Naive thymus-derived CD4-positive, alpha-beta T cell (primary cell): ENCODE measurements at regions not wholly inside any gene's neighbourhood (a gene's known extent, or its start where the extent isn't known, plus 50 kb on each side); places are given as distances from the start of the nearest gene placed in this dataset.

Experiments used
- ATAC-seq: fragments of 150-1000 bp; cut with Tn5 transposase; 2 replicates; pipeline ENCODE4 v1.10.0; 2021; ENCODE audit warnings: mild to moderate bottlenecking, moderate library complexity
- CTCF ChIA-PET: fragments of 350-600 bp; sonication (Branson Sonifier 250); formaldehyde crosslinking; loops from one replicate; lab custom pipeline; 2021; ENCODE audit warnings: antibody characterized with exemption; lab: Charles Lee
- POLR2A ChIA-PET: fragments of 350-600 bp; sonication (Branson Sonifier 250); formaldehyde crosslinking; loops from one replicate; lab custom pipeline; 2021; ENCODE audit warnings: antibody characterized with exemption, inconsistent platforms; lab: Charles Lee
- DNase-seq, 9 donors: peaks; one replicate each; pipeline versions ENCODE4 v3.0.0 to v3.0.0-alpha.2; 2020 to 2022; ENCODE audit warnings: mixed read lengths in 1 of 9
- H3K27ac ChIP-seq: one replicate; pipeline ENCODE4 v1.7.0; 2013; ENCODE audit warnings: mild to moderate bottlenecking, low read depth, low read length, moderate library complexity
- H3K27me3 ChIP-seq, 2 donors: one replicate each; pipeline ENCODE4 v1.7.0; 2013; ENCODE audit warnings: low read length in 2 of 2, mild to moderate bottlenecking in 2 of 2, moderate library complexity in 2 of 2; ENCODE audit not compliant: control insufficient read depth in 2 of 2, insufficient read depth in 2 of 2
- H3K36me3 ChIP-seq, 3 experiments: 1 replicate in 2 of 3; 2 replicates in 1 of 3; pipeline ENCODE4 v1.7.0; 2013; ENCODE audit warnings: low read length in 3 of 3, mild to moderate bottlenecking in 3 of 3, moderate library complexity in 1 of 3; ENCODE audit not compliant: insufficient read depth in 3 of 3, control insufficient read depth in 2 of 3
- H3K4me1 ChIP-seq, 2 donors: one replicate each; pipeline ENCODE4 v1.7.0; 2013; ENCODE audit warnings: low read length in 2 of 2, mild to moderate bottlenecking in 2 of 2, moderate library complexity in 1 of 2; ENCODE audit not compliant: control insufficient read depth in 2 of 2, insufficient read depth in 2 of 2
- H3K4me3 ChIP-seq: 2 replicates; pipeline ENCODE4 v1.7.0; 2013; ENCODE audit warnings: mild to moderate bottlenecking, low read length
- H3K9me3 ChIP-seq, 3 experiments: 1 replicate in 2 of 3; 2 replicates in 1 of 3; pipeline ENCODE4 v1.7.0; 2013; ENCODE audit warnings: low read length in 3 of 3; ENCODE audit not compliant: control insufficient read depth in 2 of 3
- H3K27ac Mint-ChIP-seq, 9 donors: one replicate each; pipeline ENCODE4 v1.8.0; 2020 to 2022; ENCODE audit warnings: mixed read lengths in 9 of 9, mild to moderate bottlenecking in 8 of 9, moderate library complexity in 5 of 9, inconsistent platforms in 2 of 9
- H3K27me3 Mint-ChIP-seq, 5 donors: one replicate each; pipeline ENCODE4 v1.8.0; 2021 to 2022; ENCODE audit warnings: mixed read lengths in 5 of 5, mild to moderate bottlenecking in 1 of 5
- H3K36me3 Mint-ChIP-seq, 5 donors: one replicate each; pipeline ENCODE4 v1.8.0; 2020 to 2022; ENCODE audit warnings: mixed read lengths in 5 of 5, mild to moderate bottlenecking in 3 of 5, inconsistent platforms in 1 of 5
- H3K4me1 Mint-ChIP-seq, 7 donors: one replicate each; pipeline ENCODE4 v1.8.0; 2020 to 2022; ENCODE audit warnings: mixed read lengths in 7 of 7, mild to moderate bottlenecking in 3 of 7, inconsistent platforms in 1 of 7
- H3K4me3 Mint-ChIP-seq, 10 donors: one replicate each; pipeline ENCODE4 v1.8.0; 2020 to 2022; ENCODE audit warnings: mild to moderate bottlenecking in 10 of 10, mixed read lengths in 10 of 10, moderate library complexity in 6 of 10, inconsistent platforms in 2 of 10
- H3K9me3 Mint-ChIP-seq, 11 donors: one replicate each; pipeline ENCODE4 v1.8.0; 2020 to 2022; ENCODE audit warnings: mixed read lengths in 11 of 11, mild to moderate bottlenecking in 4 of 11, inconsistent platforms in 1 of 11, moderate library complexity in 1 of 11
- intact Hi-C, 2 donors: fragments of 100-400 bp; cut with micrococcal nuclease; formaldehyde crosslinking; loops; one replicate each; pipeline ENCODE4 v1.15.1; 2023

DNA sequence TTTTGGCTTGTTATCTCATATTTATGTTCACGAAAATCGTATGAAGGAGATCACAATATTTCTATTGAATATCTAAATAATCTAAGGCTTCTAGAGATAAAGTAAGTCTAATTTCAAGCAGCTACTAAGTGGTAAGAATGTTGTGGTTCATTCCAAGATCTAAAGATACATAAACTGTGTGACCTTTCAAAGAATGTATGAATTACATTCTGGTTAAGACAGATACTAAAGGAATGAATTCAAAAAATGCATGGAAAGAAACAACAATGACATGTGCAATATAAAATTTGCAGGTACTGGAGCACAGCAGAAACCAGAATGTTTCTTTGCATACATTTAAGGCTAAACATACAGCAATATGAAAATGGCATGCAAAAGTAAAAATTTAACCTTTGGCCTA is 1214.6 kb downstream of the CDH8 start:
- no peak overlapping the region for H3K4me3 Mint-ChIP-seq
- H3K4me3 ChIP-seq, result no peak overlapping the region
- no peaks in the 10 kb centered on the region for H3K36me3 Mint-ChIP-seq
- peaks cover 0 to 6% (median 0%) of the 10 kb centered on the region in 3 experiments for H3K9me3 ChIP-seq
- CTCF ChIA-PET, result no interaction called here
- no peaks in the 10 kb centered on the region for H3K4me1 ChIP-seq
- no peak overlapping the region for H3K27ac Mint-ChIP-seq
- H3K9me3 Mint-ChIP-seq, result peaks cover 0 to 28% (median 8%) of the 10 kb centered on the region in 11 donors
- DNase-seq (no peak), ATAC-seq (no peak)
- no peaks in the 10 kb centered on the region for H3K27me3 ChIP-seq
- no peaks in the 10 kb centered on the region for H3K27me3 Mint-ChIP-seq
- no peaks in the 10 kb centered on the region for H3K4me1 Mint-ChIP-seq
- intact Hi-C loops, result no loop called here
- no peak overlapping the region for H3K27ac ChIP-seq
- no peaks in the 10 kb centered on the region for H3K36me3 ChIP-seq
- POLR2A ChIA-PET, result no interaction called here

DNA sequence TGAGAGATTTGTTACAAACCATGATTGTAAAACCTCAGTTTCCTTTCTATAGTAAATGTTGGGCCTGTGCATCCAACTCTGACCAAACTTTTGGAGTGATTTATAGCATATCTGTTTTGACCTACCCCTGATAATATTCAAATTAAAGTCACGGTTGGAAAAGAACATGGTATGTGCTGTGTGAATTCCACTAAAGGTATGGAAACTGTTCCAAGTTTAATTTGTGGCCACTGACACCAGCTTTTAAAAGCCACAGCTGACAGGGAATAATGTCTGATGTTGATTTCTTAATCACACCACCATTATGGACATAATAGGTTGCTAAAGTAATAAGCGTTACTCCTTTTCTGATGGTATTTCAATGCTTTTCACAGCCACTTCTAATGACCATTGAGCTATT is 1215.9 kb downstream of the CDH8 start:
- H3K9me3 Mint-ChIP-seq, result peaks cover 0 to 32% (median 10%) of the 10 kb centered on the region in 11 donors
- ATAC-seq, result no peak
- H3K4me1 Mint-ChIP-seq, result no peaks in the 10 kb centered on the region
- Histone ChIP-seq H3K4me3 (no peak overlapping the region), H3K36me3 (no peaks in the 10 kb centered on the region), H3K27me3 (no peaks in the 10 kb centered on the region), H3K4me1 (no peaks in the 10 kb centered on the region), H3K27ac (no peak overlapping the region), H3K9me3 (peaks cover 0 to 6% (median 0%) of the 10 kb centered on the region in 3 experiments)
- intact Hi-C loops, result no loop called here
- H3K27ac Mint-ChIP-seq, result no peak overlapping the region
- H3K4me3 Mint-ChIP-seq, result no peak overlapping the region
- no peaks in the 10 kb centered on the region for H3K36me3 Mint-ChIP-seq
- no peak for DNase-seq
- CTCF ChIA-PET, result no interaction called here
- no peaks in the 10 kb centered on the region for H3K27me3 Mint-ChIP-seq
- POLR2A ChIA-PET, result no interaction called here

DNA sequence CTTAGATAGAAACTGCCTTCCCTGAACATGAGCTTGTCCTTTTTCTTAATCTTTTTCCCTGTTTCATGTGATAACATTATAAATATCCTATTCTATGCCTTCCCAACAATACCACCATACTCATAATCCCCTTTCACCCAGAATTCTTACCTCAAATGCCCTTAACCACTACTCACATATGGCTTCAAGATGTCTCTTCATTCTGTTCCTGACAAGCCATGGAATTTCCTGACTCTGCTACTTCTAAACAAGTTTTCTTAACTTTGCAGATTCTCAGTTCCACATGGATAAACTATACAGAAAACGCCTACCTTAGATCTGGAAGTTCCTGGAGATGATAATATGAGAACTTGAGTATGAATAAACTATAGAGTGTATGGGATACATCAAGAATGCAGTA is 1217.8 kb downstream of the CDH8 start:
- H3K27ac ChIP-seq, result no peak overlapping the region
- H3K9me3 Mint-ChIP-seq, result peaks cover 0 to 24% (median 7%) of the 10 kb centered on the region in 11 donors
- H3K4me1 Mint-ChIP-seq, result no peaks in the 10 kb centered on the region
- no peaks in the 10 kb centered on the region for H3K27me3 Mint-ChIP-seq
- DNase-seq, result no peak
- H3K4me1 ChIP-seq, result no peaks in the 10 kb centered on the region
- H3K36me3 Mint-ChIP-seq, result no peaks in the 10 kb centered on the region
- H3K4me3 ChIP-seq, result no peak overlapping the region
- H3K36me3 ChIP-seq, result no peaks in the 10 kb centered on the region
- H3K4me3 Mint-ChIP-seq, result no peak overlapping the region
- POLR2A ChIA-PET, result no interaction called here
- H3K27me3 ChIP-seq, result no peaks in the 10 kb centered on the region
- H3K27ac Mint-ChIP-seq, result no peak overlapping the region
- CTCF ChIA-PET, result no interaction called here
- no peak for ATAC-seq
- intact Hi-C loops, result no loop called here
- H3K9me3 ChIP-seq, result peaks cover 0 to 6% (median 0%) of the 10 kb centered on the region in 3 experiments

DNA sequence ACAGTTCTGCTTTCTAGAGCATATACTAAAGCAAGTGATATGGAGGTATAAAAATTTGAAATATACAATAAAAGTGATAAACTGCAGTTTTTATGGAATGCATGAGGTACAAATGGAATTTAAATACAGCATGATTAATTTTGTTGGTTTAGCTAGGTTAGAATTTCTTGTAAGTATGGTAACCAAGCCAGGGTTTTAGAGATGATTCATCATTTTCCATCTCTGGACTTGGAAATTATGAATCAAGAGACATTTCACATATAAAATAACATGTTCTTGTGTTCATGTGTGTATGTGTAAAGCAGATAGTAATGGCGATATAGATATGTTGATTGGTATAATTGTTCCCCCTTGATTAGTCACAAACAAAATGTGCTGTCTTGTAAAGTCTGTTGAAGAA is 1219.8 kb downstream of the CDH8 start:
- Mint-ChIP-seq H3K4me1 (no peaks in the 10 kb centered on the region), H3K36me3 (no peaks in the 10 kb centered on the region), H3K27ac (no peak overlapping the region), H3K9me3 (peaks cover 0 to 19% (median 4%) of the 10 kb centered on the region in 11 donors), H3K4me3 (no peak overlapping the region), H3K27me3 (no peaks in the 10 kb centered on the region)
- no peak for DNase-seq
- intact Hi-C loops, result no loop called here
- ChIA-PET POLR2A (no interaction called here), CTCF (no interaction called here)
- no peak for ATAC-seq
- no peak overlapping the region for H3K4me3 ChIP-seq
- H3K36me3 ChIP-seq, result no peaks in the 10 kb centered on the region
- H3K27me3 ChIP-seq, result no peaks in the 10 kb centered on the region
- H3K27ac ChIP-seq, result no peak overlapping the region
- H3K4me1 ChIP-seq, result no peaks in the 10 kb centered on the region
- peaks cover 0 to 4% (median 0%) of the 10 kb centered on the region in 3 experiments for H3K9me3 ChIP-seq

DNA sequence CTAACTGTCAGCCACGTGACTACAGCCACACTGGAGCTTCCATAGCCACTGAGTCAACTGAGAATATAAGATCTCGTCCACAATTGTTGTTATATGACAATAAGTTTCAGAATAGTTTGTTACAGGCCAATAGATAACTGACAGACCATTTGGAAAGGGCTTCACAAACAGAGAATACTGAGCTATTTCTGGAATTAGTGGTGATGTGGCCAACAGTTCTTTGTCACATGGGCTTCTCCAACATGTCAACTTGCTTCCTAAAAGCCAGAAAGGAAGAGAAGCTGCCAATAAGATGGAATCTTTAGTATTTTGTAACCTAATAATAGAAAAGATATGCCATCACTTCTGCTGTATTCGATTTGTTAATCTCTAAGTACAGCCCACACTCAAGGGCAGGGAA is 1220.4 kb downstream of the CDH8 start:
- no peaks in the 10 kb centered on the region for H3K9me3 ChIP-seq
- CTCF ChIA-PET, result no interaction called here
- ATAC-seq (no peak), DNase-seq (no peak)
- no peak overlapping the region for H3K27ac Mint-ChIP-seq
- no peaks in the 10 kb centered on the region for H3K4me1 Mint-ChIP-seq
- no peaks in the 10 kb centered on the region for H3K4me1 ChIP-seq
- intact Hi-C loops, result no loop called here
- peaks cover 0 to 17% (median 4%) of the 10 kb centered on the region in 11 donors for H3K9me3 Mint-ChIP-seq
- H3K27ac ChIP-seq, result no peak overlapping the region
- H3K27me3 ChIP-seq, result no peaks in the 10 kb centered on the region
- POLR2A ChIA-PET, result no interaction called here
- no peaks in the 10 kb centered on the region for H3K36me3 ChIP-seq
- no peak overlapping the region for H3K4me3 ChIP-seq
- no peaks in the 10 kb centered on the region for H3K27me3 Mint-ChIP-seq
- no peak overlapping the region for H3K4me3 Mint-ChIP-seq
- no peaks in the 10 kb centered on the region for H3K36me3 Mint-ChIP-seq

DNA sequence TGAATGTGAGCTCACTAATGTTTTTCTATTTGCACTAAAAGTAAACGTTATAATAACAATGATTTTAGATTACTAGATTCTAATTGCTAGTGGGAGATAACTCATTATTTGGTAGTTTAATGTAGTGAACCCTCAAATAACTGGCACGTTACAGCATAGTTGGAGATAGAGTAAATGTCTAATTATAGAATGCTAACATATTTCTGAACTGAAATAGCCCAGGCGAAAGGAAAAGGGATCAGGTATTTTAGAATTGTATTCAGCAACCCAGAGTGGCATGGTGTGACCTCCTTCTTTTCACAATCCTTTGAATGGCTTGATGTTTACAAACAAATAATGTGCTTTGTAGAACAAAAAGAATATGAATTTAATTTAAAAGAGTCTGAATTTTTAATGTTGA is 1221.2 kb downstream of the CDH8 start:
- Mint-ChIP-seq H3K4me1 (no peaks in the 10 kb centered on the region), H3K9me3 (peaks cover 0 to 17% (median 2%) of the 10 kb centered on the region in 11 donors), H3K36me3 (no peaks in the 10 kb centered on the region), H3K27me3 (no peaks in the 10 kb centered on the region), H3K4me3 (no peak overlapping the region), H3K27ac (no peak overlapping the region)
- Histone ChIP-seq H3K4me1 (no peaks in the 10 kb centered on the region), H3K9me3 (no peaks in the 10 kb centered on the region), H3K4me3 (no peak overlapping the region), H3K27me3 (no peaks in the 10 kb centered on the region), H3K36me3 (no peaks in the 10 kb centered on the region), H3K27ac (no peak overlapping the region)
- ATAC-seq, result no peak
- intact Hi-C loops, result no loop called here
- ChIA-PET POLR2A (no interaction called here), CTCF (no interaction called here)
- no peak for DNase-seq

DNA sequence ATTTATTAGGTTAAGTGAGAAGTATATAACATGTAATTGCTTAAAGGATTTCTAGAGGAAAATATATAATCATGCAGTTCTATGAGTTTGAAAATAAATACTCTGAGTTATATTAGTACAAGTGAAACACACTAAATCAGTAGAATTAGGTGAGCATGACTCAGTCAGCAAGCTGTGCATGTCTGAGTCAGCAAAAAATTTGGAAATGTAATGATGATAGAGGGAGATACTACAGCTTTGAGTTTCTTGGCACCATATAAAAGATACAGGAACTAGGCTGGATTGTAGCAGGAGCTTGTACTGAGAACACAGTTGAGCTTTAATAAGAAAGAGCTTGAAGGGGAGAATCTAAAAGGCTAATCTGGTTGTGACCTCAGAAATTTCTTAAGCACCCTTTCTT is 1224.6 kb downstream of the CDH8 start:
- no peak for ATAC-seq
- Histone ChIP-seq H3K27ac (no peak overlapping the region), H3K27me3 (no peaks in the 10 kb centered on the region), H3K4me1 (no peaks in the 10 kb centered on the region), H3K9me3 (no peaks in the 10 kb centered on the region), H3K36me3 (no peaks in the 10 kb centered on the region), H3K4me3 (no peak overlapping the region)
- ChIA-PET CTCF (no interaction called here), POLR2A (no interaction called here)
- Mint-ChIP-seq H3K27me3 (no peaks in the 10 kb centered on the region), H3K4me3 (no peak overlapping the region), H3K27ac (no peak overlapping the region), H3K36me3 (no peaks in the 10 kb centered on the region), H3K4me1 (no peaks in the 10 kb centered on the region), H3K9me3 (peaks cover 0 to 28% (median 3%) of the 10 kb centered on the region in 11 donors)
- DNase-seq, result no peak
- intact Hi-C loops, result no loop called here
